ENCODE measurements at regions not wholly inside any gene's neighbourhood (a gene's known extent, or its start where the extent isn't known, plus 50 kb on each side); places are given as distances from the start of the nearest gene placed in this dataset.

DNA sequence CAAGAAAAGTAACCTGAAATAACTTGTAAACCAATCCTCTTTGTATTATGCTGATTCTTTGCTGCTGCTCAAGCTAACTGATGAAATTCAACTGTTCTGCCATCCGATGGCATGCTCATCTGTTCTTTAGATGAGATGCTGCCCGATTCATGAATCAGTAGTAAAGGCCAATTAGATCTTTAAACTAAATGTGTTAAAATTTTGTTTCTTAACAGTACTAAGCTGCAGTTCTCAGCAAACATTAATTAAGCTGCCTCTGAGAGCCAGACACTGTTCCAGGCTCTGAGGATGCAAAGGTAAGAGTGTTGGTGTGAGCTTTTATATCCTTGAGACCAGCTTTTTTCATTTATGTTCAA lies 77.0 kb upstream of the NT5E start:
- TF ChIP-seq CTCF (IDR thresholded peaks at IDR 0.05; ENCODE audit: low read length): no peak
- no peak for TF ChIP-seq EZH2 (optimal IDR thresholded peaks at IDR 0.05; ENCODE audit: low read depth, low read length)
- no peak for TF ChIP-seq EZH2phosphoT487 (IDR thresholded peaks at IDR 0.05; ENCODE audit: low read length)
